HL-60 (cell line): ENCODE measurements at regions not wholly inside any gene's neighbourhood (a gene's known extent, or its start where the extent isn't known, plus 50 kb on each side); places are given as distances from the start of the nearest gene placed in this dataset.

Experiments used
- SPI1 ChIP-seq: IDR thresholded peaks from 2 replicates; pipeline ENCODE4 v1.6.1; 2012; ENCODE audit warnings: low read depth, mild to moderate bottlenecking, borderline replicate concordance
- TF ChIP-seq, protein P1 (sequence below): IDR thresholded peaks from one replicate; pipeline ENCODE4 v1.5.1; 2011; ENCODE audit warnings: low read length, control low read depth, inconsistent platforms; ENCODE audit not compliant: insufficient read depth
- TF ChIP-seq, protein P2 (sequence below): IDR thresholded peaks from 2 replicates; pipeline ENCODE4 v1.6.1; 2012; ENCODE audit warnings: low read depth; ENCODE audit not compliant: insufficient replicate concordance

DNA sequence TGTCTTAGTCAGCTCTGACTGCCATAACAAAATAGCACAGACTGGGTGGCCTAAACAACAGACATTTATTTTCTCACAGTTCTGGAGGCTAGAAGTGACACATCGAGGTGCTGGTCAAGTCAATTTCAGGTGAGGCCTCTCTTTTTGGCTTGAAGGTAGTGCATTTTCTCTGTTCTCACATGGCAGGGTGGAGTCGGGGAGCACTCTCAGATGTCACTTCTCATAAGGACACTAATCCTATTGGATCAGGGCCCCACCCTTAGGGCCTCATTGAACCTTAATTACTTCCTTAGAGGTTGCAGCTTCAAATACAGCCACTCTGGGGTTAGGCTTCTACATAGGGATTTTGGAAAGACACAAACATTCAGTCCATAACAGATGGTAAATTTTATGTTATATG is 161.6 kb downstream of the PFKFB3 start:
- TF ChIP-seq, protein P1, sequence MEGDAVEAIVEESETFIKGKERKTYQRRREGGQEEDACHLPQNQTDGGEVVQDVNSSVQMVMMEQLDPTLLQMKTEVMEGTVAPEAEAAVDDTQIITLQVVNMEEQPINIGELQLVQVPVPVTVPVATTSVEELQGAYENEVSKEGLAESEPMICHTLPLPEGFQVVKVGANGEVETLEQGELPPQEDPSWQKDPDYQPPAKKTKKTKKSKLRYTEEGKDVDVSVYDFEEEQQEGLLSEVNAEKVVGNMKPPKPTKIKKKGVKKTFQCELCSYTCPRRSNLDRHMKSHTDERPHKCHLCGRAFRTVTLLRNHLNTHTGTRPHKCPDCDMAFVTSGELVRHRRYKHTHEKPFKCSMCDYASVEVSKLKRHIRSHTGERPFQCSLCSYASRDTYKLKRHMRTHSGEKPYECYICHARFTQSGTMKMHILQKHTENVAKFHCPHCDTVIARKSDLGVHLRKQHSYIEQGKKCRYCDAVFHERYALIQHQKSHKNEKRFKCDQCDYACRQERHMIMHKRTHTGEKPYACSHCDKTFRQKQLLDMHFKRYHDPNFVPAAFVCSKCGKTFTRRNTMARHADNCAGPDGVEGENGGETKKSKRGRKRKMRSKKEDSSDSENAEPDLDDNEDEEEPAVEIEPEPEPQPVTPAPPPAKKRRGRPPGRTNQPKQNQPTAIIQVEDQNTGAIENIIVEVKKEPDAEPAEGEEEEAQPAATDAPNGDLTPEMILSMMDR: no peak
- TF ChIP-seq, protein P2, sequence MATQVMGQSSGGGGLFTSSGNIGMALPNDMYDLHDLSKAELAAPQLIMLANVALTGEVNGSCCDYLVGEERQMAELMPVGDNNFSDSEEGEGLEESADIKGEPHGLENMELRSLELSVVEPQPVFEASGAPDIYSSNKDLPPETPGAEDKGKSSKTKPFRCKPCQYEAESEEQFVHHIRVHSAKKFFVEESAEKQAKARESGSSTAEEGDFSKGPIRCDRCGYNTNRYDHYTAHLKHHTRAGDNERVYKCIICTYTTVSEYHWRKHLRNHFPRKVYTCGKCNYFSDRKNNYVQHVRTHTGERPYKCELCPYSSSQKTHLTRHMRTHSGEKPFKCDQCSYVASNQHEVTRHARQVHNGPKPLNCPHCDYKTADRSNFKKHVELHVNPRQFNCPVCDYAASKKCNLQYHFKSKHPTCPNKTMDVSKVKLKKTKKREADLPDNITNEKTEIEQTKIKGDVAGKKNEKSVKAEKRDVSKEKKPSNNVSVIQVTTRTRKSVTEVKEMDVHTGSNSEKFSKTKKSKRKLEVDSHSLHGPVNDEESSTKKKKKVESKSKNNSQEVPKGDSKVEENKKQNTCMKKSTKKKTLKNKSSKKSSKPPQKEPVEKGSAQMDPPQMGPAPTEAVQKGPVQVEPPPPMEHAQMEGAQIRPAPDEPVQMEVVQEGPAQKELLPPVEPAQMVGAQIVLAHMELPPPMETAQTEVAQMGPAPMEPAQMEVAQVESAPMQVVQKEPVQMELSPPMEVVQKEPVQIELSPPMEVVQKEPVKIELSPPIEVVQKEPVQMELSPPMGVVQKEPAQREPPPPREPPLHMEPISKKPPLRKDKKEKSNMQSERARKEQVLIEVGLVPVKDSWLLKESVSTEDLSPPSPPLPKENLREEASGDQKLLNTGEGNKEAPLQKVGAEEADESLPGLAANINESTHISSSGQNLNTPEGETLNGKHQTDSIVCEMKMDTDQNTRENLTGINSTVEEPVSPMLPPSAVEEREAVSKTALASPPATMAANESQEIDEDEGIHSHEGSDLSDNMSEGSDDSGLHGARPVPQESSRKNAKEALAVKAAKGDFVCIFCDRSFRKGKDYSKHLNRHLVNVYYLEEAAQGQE: no peak
- no peak for TF ChIP-seq SPI1
